Uterus (tissue), 3 donors: ENCODE measurements at regions not wholly inside any gene's neighbourhood (a gene's known extent, or its start where the extent isn't known, plus 50 kb on each side); places are given as distances from the start of the nearest gene placed in this dataset.

Experiments
- DNase-seq, 2 donors: peaks; one replicate each; pipeline ENCODE4 v3.0.0-alpha.2; 2019 to 2020
- H3K27ac ChIP-seq, 2 donors: fragments of 200-600 bp; sonication (generic); 1 replicate in 1 of 2; 2 replicates in 1 of 2; pipeline ENCODE4 v1.5.1; 2016 to 2018
- H3K27me3 ChIP-seq, 2 donors: fragments of 200-600 bp; sonication (generic); one replicate each; pipeline ENCODE4 v1.5.1; 2018 to 2019; ENCODE audit warnings: control low read depth in 1 of 2
- H3K36me3 ChIP-seq, 2 donors: fragments of 200-600 bp; sonication (generic); one replicate each; pipeline ENCODE4 v1.5.1; 2019; ENCODE audit warnings: control low read depth in 1 of 2
- H3K4me1 ChIP-seq, 2 donors: fragments of 200-600 bp; sonication (generic); one replicate each; pipeline ENCODE4 v1.5.1; 2018 to 2019; ENCODE audit warnings: control low read depth in 1 of 2
- H3K4me3 ChIP-seq, 2 donors: fragments of 200-600 bp; sonication (generic); 1 replicate in 1 of 2; 2 replicates in 1 of 2; pipeline ENCODE4 v1.5.1; 2018 to 2019; ENCODE audit warnings: mild to moderate bottlenecking in 1 of 2
- H3K9me3 ChIP-seq, 2 donors: fragments of 200-600 bp; sonication (generic); one replicate each; pipeline ENCODE4 v1.5.1; 2019; ENCODE audit warnings: control low read depth in 1 of 2
- CTCF ChIP-seq, 4 experiments: fragments of 200-600 bp in 2 of 4; fragments of 450-650 bp in 2 of 4; sonication (generic) in 2 of 4; IDR thresholded peaks; one replicate each; pipeline ENCODE4 v1.5.1; 2016 to 2019; ENCODE audit warnings: antibody characterized with exemption in 4 of 4, mild to moderate bottlenecking in 2 of 4, moderate library complexity in 1 of 4
- POLR2A ChIP-seq, 2 donors: fragments of 450-650 bp; IDR thresholded peaks; one replicate each; pipeline ENCODE4 v1.6.1; 2016; ENCODE audit warnings: antibody characterized with exemption in 2 of 2, mild to moderate bottlenecking in 1 of 2, moderate library complexity in 1 of 2
- intact Hi-C: fragments of 100-400 bp; cut with DNase I; formaldehyde crosslinking; loops from one replicate; pipeline ENCODE4 v1.15.1; 2023; ENCODE audit warnings: low total_unique reads
- donor health status: DM: yes; HTN: yes; CAD: no.

DNA sequence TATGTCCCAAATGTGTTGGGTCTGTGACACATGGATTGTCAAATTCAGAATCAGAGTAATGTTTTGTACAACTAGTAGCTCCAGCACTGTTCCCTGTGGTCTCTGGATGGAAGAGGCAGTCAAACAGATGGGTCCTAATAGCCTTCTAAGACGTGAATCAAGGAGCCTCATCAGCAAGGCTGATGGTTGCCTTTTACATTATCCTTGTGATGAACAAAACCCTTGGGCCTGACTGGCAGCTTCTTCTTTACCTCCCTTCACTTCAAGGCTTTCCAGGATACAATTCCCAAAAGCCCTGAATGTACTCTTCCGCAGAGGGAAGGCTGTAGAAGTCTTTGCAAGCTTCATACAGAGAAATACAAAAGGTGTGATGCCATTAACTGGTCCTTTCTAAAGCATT, 633.3 kb downstream of the USP25 start:
- Histone ChIP-seq H3K4me3 (no peak overlapping the region), H3K4me1 (peaks cover 0 to 3% of the 10 kb centered on the region in 2 donors), H3K27ac (peak overlapping the region; percentile 5 to 37), H3K36me3 (no peaks in the 10 kb centered on the region), H3K27me3 (no peaks in the 10 kb centered on the region), H3K9me3 (peaks cover 0 to 8% of the 10 kb centered on the region in 2 donors)
- intact Hi-C loops: no loop called here
- no peak for TF ChIP-seq CTCF (IDR thresholded peaks at IDR 0.05)
- no peak for TF ChIP-seq POLR2A (IDR thresholded peaks at IDR 0.05)
- DNase-seq: no peak

DNA sequence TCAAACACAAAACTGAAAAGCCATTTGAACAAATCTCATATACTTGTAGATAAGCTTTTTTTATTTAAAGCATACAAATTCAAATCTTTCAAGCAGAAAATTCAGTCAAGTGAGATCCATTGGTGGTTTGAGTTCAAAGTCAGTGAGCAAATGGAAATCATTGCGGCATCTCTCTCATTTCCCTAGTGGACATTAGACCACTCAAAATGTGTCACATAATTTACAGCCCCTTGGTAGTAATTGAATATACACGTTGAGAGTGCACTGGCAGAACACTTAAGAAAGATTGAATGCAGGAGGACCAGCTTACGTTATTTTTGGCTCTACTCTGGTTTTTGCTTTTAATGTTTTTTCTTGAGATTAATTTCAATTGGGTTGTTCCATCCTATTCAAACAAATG, 633.7 kb downstream of the USP25 start:
- H3K36me3 ChIP-seq: no peaks in the 10 kb centered on the region
- H3K4me1 ChIP-seq: peaks cover 0 to 3% of the 10 kb centered on the region in 2 donors
- H3K27ac ChIP-seq: peak overlapping the region; percentile 5 to 37
- H3K27me3 ChIP-seq: no peaks in the 10 kb centered on the region
- DNase-seq: no peak
- peaks cover 0 to 8% of the 10 kb centered on the region in 2 donors for H3K9me3 ChIP-seq
- TF ChIP-seq POLR2A (IDR thresholded peaks at IDR 0.05): no peak
- TF ChIP-seq CTCF (IDR thresholded peaks at IDR 0.05): no peak
- intact Hi-C loops: no loop called here
- H3K4me3 ChIP-seq: no peak overlapping the region

DNA sequence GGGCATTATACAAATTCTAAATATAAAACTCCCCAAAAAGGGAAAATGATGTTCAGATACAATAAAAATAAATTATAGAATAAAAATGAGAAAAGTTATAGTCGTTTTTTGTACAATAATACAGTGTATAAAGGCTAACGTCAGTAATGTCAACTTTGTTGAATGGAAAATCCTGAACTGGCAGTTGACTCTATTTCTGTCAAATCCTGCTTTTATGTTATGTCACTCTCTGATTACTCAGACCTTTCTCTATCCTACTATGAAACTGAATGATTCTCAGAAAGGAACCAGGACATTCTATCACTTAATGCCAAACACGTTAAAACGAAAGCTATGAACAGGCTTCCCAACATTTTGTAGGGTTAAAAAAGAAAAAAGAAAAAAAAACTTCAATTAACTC, 636.4 kb downstream of the USP25 start:
- Histone ChIP-seq H3K36me3 (no peaks in the 10 kb centered on the region), H3K4me1 (peaks cover 0 to 3% of the 10 kb centered on the region in 2 donors), H3K9me3 (peaks cover 0 to under 1% of the 10 kb centered on the region in 2 donors), H3K27me3 (no peaks in the 10 kb centered on the region), H3K4me3 (no peak overlapping the region), H3K27ac (no peak overlapping the region)
- TF ChIP-seq POLR2A (IDR thresholded peaks at IDR 0.05) (no peak), CTCF (IDR thresholded peaks at IDR 0.05) (no peak)
- no peak for DNase-seq
- intact Hi-C loops: no loop called here

DNA sequence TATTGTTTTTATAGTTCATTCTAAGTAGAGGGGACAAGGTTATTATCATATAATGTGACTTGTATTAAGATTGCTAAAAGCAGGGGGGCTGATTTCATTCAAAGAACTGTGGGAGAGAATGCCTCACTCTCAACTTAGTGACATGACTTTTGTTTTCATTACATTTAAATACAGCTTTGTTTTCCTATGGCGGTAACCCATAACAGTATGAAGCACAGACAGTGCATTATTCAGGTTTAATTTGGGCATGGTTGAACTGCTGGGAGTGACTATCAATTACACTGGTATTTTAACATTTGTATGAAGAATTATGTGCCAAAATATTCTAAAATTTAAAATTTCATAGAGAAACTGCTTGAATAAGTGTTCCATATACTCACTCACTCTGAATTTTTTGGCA, 637.3 kb downstream of the USP25 start:
- no peaks in the 10 kb centered on the region for H3K36me3 ChIP-seq
- H3K4me1 ChIP-seq: peaks cover 0 to 3% of the 10 kb centered on the region in 2 donors
- no peak for TF ChIP-seq POLR2A (IDR thresholded peaks at IDR 0.05)
- no peak for TF ChIP-seq CTCF (IDR thresholded peaks at IDR 0.05)
- no peaks in the 10 kb centered on the region for H3K9me3 ChIP-seq
- H3K4me3 ChIP-seq: no peak overlapping the region
- no peaks in the 10 kb centered on the region for H3K27me3 ChIP-seq
- no peak for DNase-seq
- intact Hi-C loops: no loop called here
- H3K27ac ChIP-seq: no peak overlapping the region

- intact Hi-C loops: no loop called here
- TF ChIP-seq POLR2A (IDR thresholded peaks at IDR 0.05): no peak
- no peak for TF ChIP-seq CTCF (IDR thresholded peaks at IDR 0.05)
- no peak overlapping the region for H3K27ac ChIP-seq
- H3K4me3 ChIP-seq: no peak overlapping the region
- DNase-seq: no peak
- H3K27me3 ChIP-seq: no peaks in the 10 kb centered on the region
- no peaks in the 10 kb centered on the region for H3K4me1 ChIP-seq
- H3K9me3 ChIP-seq: no peaks in the 10 kb centered on the region
- H3K36me3 ChIP-seq: no peaks in the 10 kb centered on the region
Measured at GRCh38 chr21:16370186-16370585, 640.4 kb downstream of the USP25 start.
